GM21717 (cell line): ENCODE measurements at regions not wholly inside any gene's neighbourhood (a gene's known extent, or its start where the extent isn't known, plus 50 kb on each side); places are given as distances from the start of the nearest gene placed in this dataset.
A peak's percentile ranks its signal among the peaks of the same experiment; 100 is the strongest.

Source experiments
- ATAC-seq: cut with Tn5 transposase; IDR thresholded peaks from one replicate; pipeline ENCODE4 v1.9.1; 2021; ENCODE audit warnings: mild to moderate bottlenecking, moderate library complexity; ENCODE audit not compliant: unreplicated experiment

DNA sequence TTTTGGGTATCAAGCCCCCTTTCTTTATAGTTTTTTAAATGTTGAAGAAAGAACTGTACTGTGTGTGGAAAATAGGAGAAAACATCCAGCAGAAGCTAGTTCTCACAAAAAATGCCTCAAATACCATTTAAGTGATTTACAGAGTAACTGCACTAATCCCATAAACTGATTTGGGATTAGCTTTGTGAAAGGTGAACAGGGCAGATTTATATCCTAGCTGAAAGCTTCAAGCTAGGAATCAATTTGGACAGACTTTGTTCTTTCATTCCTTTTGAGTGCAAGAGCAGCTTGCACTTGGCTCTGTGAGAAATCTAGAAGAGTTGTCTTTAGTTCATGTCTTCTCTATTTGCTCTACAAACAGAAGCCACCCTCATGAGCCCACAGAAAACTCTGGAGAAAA is 183.9 kb upstream of the VRK2 start:
- no peak for ATAC-seq

DNA sequence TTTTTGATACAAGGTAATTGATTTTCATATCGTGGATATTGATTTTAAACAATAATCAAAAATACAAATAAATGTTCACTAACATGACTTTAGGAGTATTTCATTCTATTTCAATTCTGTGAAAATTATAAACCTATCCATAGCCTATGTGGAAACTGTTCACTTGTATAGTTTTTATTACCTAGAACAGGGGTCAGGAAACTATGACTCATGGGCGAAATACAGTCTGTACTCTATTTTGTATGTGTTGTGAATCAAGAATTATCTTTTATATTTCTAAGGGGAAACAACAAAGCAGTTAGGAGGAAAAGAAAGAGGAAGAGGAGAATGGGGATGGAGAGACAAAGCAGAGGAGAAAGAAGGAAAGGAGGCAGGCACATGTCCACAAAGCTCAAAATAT is 181.7 kb upstream of the VRK2 start:
- ATAC-seq = no peak

DNA sequence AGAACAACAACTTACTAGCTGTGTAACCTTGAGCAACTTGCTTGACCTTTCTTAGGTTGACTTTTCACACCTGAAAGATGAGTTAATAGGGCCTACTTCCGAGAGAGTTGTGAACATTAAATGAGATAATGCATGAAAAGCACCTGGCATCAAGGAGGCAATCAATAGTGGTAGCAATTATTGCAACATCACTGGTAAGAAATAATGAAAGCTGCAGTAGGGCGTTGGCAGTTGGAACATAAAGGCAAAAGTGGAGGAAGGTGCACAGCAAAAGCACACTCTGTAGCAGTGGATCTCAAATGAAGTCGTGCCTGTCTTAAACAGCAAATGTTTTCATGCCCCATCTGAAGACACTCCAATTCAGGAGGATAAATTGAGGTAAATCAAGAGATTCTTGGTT is 178.9 kb upstream of the VRK2 start:
- no peak for ATAC-seq

DNA sequence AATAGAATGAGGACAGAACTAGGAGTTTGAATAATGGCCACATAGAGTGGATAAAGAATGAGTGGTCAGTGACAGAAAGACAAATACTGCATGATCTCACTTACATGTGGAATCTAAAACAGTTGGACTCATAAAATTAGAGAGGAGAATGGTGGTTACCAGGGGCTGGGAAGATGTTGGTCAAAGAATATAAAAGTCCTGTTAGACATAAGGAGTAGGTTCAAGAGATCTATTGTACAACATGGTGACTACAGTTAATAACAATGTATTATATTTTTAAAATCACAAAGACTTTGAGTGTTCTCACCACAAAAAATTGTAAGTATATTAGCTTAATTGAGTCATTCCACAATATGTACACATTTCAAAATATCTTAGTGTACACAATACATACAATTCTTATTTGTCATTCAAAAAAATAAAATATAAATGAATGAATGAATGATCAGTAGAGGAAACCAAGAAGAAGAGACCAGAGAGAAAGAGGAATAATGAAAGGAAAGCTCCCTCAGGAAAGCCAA is 177.9 kb upstream of the VRK2 start:
- ATAC-seq = no peak

DNA sequence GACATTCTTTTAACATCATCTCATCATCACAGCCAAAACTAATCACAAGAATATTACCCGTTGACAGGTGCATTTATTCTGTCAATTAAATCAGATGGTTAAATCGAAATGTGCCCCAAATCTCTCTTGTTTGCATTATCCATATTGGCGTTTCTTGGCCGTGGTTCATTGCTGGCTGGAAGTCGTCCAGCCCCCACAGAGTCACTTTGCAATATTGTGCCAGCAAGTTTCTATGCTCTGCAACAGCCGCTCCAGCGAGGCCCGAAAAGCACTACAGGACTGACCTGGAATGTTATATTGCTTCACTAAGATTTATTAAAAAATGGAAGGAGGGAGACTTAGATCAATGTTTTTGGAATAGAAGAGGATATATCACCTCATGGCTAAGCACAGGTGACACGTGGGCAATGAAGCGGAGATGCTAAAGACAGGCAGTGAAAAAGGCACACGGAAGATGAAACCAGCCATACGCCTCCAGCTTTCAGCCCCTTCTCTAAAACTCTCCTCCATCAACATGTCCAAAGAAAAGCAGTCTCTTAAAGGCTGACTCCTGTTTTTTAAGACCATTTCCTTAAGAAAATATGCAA is 176.8 kb upstream of the VRK2 start:
- no peak for ATAC-seq

DNA sequence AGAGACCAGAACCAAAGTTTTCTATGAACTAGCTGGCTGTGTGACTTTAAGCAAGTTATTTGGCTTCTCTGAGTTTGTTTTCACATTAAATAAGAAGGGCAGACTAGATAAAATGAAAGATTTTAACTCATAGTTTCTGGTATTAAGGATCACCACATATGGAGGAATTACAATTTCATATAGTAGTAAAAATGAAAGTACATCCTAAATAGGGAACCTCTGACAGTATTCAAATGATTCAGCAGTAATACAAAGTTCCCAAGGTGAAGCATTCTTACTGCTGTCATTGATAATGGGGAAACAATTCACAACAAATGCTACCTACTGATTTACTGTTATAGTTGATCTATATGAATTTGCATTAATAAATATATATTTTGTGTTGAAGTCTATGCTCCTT is 170.3 kb upstream of the VRK2 start:
- ATAC-seq = peak; percentile 90

DNA sequence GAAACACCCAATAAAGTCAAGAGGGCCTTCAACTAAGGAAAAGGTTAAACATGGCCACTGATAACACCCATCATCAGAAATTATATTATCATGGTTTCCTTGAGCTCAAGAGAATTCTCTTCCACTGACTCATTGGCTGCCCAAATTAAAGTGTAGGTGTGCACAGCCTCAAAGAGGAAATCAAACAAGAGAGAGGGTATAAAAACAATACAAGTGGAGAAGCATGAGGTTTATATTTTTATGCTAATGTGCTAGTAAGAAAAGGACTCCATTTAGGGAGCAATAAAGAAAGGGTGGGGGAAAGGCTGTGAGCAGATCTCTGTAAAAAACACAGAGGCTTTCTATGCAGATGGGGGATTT is 168.8 kb upstream of the VRK2 start:
- ATAC-seq = no peak

DNA sequence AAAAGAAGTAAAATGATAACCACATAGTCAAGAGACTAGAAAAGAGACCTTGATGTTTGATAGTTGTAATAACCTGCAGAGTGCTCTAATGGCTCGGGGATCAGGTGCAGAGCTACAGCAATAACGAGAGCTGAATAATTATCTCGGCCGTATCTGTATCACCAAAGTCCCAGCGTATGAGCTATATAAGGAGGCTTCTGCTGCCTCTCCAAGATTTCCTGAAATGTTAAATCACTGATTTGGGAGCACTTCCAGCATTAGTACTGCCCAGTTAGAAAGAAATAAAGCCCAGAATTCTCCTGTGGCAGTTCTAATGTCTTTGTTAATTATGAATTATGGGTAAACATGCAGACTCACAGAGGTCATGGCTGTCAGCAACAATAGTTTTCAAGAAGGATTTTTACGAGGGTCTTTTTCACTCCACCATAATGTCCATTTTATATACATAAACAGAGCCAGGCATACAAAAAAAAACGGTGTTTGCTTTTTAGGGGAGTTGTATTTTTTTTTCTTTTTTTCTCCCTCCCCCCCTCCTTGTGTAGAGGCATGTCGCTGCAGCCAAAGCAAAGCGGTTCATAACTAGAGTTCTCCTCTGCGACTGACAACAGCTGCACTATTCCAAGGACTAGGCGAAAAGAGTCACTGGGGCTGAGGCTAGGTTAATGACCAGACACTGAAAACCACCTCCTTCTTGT is 168.3 kb upstream of the VRK2 start:
- ATAC-seq = no peak

DNA sequence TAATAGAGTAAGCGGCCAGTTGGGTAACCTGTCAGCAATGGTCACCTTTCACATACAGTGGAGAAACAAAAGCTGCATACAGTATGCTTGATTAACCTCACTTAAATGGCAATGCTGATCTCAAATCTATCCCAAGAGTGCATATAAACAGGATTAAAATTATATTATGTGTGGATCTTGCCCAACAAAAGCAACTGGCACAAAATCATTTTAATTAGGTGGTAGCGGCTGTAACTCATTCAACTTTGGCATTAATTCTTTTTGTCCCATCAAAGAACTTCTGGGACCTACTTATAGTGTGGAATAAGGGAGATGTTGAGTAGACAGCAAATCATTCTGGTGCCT is 167.8 kb upstream of the VRK2 start:
- ATAC-seq = no peak

DNA sequence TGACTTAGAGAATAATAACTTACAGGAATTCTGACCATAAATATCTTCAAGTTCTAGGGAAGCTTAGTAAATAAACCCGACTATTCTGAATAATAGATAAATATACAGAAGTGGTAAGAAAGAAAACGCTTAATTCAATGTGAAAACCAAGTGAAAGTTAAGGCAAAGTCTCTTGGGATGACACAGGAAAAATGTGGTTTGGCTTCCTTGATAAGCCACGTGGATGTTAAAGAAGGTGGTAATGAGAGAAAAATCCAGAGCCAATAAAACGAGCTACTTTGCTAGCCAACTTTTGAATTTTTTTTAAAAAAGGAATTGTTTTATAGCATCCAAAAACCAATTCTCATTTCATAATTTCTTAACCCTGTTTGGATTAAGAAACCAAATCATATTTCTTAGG is 166.2 kb upstream of the VRK2 start:
- ATAC-seq = no peak

DNA sequence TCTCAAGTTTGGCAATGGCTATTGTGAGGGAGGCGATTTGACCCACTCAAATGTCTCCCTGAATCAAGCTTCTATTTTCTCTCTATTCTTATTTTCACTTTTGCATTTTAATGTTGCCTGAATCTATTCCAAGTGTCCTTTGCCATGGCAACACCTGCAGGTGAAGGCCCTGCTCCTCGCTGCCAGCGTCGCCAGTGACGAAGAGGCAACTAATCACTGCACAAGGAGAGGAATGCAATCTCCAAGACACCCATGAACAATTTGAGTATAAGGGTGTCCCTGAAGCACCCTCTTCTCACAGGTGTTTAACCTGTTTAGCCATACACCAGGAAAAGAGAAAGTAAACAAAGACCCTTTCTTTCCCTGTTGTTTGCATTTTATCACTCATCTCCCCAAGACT is 165.6 kb upstream of the VRK2 start:
- no peak for ATAC-seq

DNA sequence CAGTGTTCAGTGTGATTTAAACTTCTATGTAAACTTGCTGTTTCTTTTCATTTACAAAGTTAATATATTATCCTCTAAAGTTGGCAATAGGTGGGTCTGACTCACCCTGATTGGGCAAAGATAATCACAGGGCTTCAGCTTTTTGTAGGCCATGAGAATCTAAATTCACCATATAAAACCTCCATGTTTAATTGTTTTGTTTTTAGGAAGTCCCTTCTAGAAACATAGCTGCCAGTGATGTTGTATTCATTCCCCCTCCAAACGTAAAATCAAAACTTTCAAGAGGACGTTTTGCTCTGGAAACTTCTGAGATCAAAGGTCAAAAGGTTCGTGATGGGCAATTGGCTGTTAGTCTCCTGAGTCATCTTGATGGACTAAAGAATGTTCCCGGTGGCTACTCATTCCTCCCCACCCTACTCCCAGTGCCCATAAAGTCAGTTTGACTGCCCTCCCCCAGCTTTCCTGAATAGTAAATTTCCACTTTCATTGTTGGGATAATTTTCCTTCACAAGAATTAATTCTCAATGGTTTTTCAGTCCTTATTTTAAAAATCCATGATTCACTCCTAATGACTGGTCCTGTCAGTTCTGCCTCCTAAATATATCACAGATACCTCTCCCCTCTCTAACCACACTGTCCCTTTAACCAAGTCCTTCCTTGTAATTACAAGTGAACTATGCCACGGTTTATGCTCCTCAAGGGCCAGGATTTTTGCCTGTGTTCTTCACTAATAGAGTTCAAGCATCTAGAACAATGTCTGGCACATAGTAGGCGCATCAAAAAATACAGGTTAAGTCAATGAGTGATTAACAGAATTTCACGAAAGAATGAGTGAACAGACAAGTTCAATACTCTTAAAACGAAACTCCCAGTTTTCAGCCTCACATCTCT is 164.4 kb upstream of the VRK2 start:
- ATAC-seq = no peak

DNA sequence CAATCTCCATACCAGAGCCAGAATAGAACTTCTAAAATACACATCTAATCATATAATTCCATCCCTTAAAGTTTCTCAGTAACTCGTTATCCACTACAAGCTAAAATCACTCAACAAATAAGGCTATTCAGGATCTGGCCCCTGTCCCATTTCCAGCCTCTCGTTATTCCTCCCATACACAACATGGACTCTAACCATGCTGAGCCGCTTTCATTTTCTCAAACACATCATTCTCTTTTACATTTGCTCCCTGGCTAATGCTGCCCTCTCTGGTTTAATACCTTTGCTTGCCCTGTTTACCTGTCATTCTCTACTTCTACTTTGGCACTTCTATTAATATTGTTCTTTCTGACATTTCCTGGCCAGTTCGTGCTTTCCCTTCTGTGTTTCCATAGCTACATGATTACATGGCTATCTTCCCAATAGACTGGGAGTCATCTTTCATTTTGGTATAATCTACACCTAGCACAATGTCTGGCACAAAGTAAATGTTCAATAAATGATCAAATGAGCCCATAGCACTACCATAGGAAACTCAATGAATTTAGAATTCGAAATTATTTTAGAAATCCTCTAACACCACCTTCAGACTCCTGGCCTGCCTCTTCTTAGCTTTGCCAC is 163.6 kb upstream of the VRK2 start:
- no peak for ATAC-seq

DNA sequence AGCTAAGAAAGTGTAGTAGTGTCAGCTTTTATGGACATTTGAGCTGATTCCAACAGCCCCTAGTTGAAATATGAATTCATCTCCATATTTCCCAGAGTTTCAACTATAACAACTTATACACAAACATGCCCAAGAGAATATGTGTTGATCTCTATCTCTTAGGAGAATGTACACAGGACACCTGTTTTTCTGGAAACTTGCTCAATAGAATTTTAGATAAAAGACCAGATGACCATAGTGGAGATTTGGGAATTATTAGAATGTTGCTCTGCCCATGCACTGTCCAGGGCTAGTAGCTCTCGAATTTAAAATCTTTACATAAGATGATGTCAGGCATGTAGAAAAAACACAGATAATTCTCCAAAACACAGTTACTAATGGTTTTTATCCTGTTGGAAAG is 162.3 kb upstream of the VRK2 start:
- ATAC-seq = no peak

DNA sequence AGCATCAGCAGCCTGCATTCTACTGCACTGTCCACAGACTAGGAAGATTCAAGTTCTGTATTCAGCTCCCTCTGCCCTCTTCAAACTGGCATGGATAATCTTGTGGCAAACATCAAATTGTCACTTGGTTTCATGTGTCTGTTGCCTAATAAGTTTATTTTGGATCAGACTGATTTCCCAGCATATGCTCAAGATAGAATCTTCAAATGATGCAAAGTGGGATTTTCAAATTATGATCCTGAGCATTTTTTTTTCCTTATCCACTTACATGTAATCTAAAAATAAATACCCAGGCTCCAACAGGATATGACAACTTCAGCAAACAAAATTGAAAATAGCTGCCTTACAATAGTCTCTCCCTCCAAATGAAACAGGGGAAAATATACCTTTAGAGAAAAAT is 160.9 kb upstream of the VRK2 start:
- no peak for ATAC-seq

DNA sequence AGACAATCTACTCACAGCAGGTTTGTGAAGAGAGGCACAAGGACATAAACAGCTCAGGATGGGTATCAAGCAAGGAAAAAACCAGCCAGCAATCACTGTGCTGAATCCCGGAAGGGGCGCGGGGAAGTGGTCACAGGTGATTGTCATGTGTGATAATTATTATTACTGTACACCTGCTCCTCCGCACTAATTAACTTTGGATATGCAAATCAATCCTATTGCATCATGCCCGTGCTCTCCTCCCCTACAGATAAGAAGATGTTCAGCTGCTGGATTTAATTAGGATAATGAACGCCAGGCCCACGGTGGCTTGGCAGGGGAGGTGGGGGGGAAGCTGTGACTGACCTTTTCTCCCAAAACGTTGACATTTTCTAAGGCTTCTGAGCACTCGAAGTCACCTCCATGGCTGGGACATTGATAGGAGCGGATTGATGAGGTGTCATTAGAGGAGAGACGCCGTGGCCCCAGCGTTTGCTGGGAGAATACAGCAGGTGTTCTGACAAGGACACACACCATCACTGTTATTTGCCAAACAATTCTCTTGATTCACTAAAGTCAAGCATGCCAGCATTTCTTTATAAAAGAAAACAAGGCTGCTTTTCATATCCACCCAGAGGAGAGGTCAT is 160.3 kb upstream of the VRK2 start:
- ATAC-seq = no peak

DNA sequence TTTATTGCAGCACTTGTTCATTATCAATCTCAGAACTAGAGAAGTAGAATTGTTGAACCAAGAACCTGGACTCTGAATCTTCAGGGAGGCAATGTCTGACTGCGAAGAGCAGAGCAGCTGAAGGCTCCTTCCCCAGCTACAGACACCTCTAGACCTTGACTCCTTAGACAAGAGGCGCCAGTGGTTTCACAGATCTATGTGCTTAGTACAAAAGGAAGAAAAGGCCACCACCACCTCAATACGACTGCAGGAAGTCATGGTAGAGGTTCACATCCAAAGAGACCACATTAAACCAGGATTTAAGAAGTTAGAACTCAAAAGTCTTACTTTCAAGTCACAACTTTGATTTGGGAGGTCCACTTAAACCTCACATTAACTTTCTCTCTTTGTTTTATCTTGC is 158.1 kb upstream of the VRK2 start:
- no peak for ATAC-seq

DNA sequence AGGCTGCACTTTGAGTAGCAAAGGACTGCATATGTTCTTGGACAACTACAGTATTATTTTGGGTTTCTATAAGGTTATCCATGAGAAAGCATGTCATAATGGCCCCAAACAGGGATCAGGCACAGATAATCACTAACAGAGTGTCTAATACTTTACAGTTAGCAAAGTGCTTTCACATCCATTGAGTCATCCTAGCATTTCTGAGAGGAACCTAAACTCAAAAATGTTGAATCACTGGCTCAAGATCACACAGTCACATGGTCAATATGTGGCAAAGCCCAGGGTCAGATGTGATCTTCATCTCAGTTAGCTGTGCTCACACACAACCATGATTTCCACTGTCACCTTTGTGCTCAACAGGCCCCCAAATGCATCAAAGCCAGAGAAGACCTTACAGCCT is 156.1 kb upstream of the VRK2 start:
- ATAC-seq = peak; percentile 45

DNA sequence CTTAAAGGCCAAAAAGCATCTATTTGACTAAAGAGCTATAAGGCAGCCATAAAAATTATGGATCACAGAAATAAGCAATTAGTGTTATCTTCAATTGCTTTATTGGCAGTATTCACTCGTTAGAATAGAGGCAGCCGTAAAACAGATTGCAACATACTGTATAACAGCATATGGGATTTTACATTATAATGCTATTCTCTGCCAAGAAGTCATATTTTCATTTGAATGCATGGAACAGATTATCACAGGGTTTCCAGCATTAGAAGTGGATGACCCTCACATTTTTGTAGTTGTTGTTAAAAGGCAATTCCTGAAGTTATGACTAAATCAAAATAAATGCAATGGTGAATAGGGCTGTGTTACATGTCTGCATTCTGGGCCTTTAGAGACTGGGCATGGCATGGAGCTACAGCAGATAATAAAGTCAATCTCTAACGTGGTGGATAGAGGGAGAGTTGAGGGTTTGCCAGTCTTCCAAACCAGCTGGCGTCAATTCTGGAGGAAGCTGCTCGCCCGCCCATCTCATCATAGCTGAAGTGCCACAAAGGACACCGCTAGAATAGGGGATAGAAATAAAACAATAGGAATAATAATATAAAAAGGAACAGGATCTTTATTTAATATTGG is 155.4 kb upstream of the VRK2 start:
- no peak for ATAC-seq

DNA sequence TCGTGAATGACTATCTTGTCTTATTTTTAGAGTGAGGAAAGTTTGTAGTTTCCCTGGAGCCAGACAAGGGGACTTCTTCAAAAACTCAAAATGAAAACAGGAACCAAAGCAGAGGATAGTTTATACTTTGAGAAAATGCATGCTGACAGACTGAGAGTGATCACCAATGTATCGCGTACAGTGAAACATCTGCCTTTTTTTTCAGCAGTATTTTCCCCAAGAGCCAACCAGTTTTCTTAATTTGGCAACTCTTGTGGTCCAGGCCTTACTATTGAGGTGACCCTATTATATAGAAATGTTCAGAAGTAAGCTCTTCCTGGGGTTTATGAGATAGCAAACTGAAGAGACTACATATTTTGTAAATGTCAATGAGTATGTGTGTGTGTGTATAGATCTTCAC is 153.7 kb upstream of the VRK2 start:
- ATAC-seq = peak; percentile 88

DNA sequence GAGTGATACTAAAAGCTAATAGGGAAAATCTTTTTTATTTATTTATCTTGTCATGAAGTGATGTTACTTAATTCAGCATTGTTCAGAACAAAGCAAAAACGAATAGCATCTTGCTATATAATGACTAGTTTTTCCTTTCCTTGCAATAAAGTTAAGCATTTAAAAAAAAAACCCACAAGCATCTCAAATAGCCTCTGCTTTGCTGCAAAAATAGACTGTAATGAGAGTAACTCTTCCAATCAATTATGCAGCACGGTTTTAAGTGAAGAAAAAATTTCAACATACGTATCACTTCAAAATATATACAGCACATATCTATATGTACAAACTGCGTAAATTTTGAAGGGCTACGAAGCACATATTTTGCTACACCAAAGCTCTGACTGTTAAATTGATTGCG is 153.3 kb upstream of the VRK2 start:
- ATAC-seq = no peak
